Left hindlimb (tissue), 1 donor: ENCODE measurements at regions not wholly inside any gene's neighbourhood (a gene's known extent, or its start where the extent isn't known, plus 50 kb on each side); places are given as distances from the start of the nearest gene placed in this dataset.

ENCODE experiments used
- DNase-seq: peaks from one replicate; pipeline ENCODE4 v3.0.0-alpha.2; 2018

DNA sequence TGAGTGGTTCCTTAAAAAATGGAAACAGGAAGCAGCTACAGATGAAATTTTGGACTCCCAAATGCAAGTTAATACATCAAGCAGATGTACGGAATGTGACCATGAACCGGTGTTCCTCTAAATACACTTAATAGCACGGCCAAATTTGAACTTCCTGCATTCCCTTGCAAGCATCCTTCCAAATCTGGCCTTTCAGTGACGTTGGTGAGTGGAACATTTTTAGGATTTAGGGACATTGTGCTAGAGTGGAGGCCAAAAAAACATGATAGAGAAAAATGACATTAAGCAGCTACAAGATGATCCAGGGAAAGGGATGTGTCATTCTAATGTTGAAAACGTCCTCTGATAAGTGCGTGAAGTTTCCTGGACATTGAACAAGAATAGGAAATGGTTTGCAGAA lies 62.1 kb downstream of the CTAGE1 start:
- DNase-seq, result no peak

- DNase-seq, result no peak
These were observed 62.6 kb downstream of the CTAGE1 start for GRCh38 chr18:22355069-22355468.

GRCh38 chr18:22349966-22350365 lies 67.7 kb downstream of the CTAGE1 start:
- no peak for DNase-seq

- DNase-seq, result no peak
These were observed 68.3 kb downstream of the CTAGE1 start for GRCh38 chr18:22349317-22349898.

GRCh38 chr18:22348521-22349316 lies 69.0 kb downstream of the CTAGE1 start:
- no peak for DNase-seq

- no peak for DNase-seq
These were observed 69.9 kb downstream of the CTAGE1 start for GRCh38 chr18:22347606-22348511.

- no peak for DNase-seq
These were observed 70.6 kb downstream of the CTAGE1 start for GRCh38 chr18:22346953-22347605.

- DNase-seq, result no peak
These were observed 71.2 kb downstream of the CTAGE1 start for GRCh38 chr18:22346401-22346952.

GRCh38 chr18:22345718-22346117 lies 72.0 kb downstream of the CTAGE1 start:
- DNase-seq, result no peak

DNA sequence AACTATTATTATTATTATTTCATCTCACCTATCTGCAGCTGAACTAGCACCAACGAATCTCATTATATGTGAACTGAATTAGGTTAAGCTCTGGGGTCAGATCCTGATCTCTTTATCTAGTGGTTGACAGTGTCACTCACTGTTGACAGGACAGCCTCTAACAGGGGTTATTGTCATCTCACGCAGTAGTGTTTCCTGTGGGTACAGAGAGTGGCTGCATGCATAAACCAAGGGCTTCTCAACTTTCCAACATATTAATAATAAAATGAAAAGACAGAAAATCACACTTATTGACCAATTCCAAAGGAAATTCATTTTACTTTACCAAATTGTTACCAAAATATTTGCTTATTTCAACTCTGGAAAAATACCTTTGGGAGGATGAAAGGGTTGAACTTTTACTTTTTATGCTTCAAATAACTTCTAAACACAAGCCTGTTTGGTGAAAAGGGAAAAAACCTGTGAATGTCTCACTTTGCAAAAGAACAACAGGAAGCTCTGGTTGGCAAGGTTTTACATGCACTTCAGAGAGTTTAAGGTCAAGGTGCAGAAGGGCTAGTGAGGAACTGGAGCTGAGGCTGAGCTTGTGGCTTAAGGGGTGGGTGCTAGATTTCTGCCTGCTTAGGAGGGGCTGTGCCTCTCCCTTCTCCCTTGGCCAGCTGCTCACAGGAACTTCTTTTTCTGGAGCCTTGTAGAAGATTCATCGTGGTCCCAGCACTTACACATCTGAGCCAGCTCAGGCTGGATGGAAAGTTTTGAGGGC lies 72.6 kb downstream of the CTAGE1 start:
- DNase-seq, result no peak

DNA sequence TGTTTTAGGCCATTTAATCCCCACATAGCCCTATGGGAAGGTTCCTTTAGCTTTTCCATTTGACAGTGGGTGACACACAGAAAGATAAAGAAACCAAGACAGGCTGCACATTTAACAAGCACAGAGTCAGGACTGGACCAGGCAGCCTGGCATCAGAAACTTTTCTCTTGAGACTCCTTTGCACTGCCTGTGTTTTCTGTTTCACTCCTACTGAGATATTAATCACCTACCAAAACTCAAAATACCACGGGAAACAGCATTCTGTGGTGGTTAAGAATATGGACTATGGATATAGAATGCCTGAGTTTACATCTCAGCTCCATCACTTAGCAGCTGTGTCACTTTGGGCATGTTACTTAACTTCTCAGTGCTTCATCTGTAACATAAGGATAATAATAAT lies 73.3 kb downstream of the CTAGE1 start:
- DNase-seq, result no peak

DNA sequence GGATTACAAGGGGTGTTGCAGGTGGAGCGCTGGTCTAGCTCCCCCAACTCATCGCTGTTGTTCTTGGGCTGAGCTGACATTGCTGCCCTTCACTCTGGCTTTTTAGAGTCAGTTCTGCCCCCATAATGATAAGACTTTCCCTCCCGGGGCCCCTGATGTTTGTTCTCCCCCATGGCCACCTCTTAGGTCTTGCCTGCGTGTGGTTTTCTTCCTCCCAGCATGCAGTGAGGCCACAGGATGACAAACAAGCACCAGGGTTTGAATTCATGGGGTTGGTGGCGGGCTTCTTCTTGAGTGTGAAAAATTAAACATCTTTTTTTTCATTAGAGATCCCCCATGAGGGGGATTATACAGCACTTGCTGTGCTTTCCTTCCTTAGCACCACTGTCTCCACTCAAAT lies 74.1 kb downstream of the CTAGE1 start:
- DNase-seq, result no peak

DNA sequence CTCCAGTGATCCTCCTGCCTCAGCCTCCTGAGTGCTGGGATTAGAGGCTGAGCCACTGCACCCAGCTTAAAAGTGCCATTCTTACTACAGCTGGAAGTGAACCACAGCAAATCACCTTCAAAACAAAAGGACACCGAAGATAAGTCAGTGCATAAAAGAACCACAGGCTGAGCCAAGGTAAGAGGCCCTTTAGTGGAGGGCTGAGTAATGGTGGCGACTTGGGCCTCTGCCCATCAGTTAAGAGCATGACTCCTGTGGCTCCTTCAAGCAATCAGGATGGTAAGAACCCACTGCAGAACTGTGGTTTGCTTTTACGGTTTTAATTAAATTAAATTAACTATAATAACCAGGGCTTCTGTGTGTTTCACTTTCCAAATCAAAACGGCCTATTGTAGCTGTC lies 75.1 kb downstream of the CTAGE1 start:
- DNase-seq, result no peak

GRCh38 chr18:22340331-22340730 lies 77.4 kb downstream of the CTAGE1 start:
- DNase-seq, result no peak

DNA sequence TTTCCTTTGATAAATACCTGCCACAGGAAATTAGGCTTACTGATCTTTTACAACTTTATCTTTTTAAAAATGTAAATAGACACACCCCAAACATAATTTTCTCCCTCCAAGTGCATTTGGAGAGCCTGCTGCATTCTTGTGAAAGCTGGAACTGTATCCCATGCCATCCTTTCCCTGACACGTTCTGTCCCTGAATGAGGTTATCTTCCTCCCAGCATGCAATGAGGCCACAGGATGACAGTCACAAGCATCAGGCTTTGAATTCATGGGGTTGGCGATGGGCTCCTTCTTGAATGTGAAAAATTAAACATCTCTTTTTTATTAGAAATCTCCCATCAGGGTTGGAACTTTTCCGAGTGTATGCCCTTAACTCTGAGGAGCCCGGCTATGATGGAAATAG lies 77.8 kb downstream of the CTAGE1 start:
- DNase-seq, result no peak

DNA sequence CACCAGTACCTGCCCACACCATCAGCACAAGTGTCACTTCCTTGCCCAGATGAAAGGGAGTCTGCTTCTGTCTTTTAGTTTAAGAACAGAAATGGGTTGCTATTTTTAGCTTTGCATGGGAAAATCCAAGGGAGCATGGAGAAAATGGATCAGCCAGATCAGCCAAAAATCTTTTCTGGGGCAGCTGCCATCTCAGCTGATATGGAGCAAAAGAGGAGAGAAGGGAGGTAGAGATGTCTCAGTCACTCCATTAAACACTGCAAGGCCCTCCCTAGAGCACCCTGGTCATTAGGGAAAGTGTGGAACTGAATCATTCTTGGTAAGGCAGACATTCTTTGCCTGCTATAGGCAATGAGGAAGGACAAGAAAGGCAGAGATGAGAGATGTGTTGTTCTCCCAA lies 79.9 kb downstream of the CTAGE1 start:
- no peak for DNase-seq

- DNase-seq, result no peak
These were observed 80.4 kb downstream of the CTAGE1 start for GRCh38 chr18:22337306-22337705.

- no peak for DNase-seq
These were observed 81.3 kb downstream of the CTAGE1 start for GRCh38 chr18:22336406-22336805.

GRCh38 chr18:22335731-22336198 lies 82.0 kb downstream of the CTAGE1 start:
- DNase-seq, result no peak

DNA sequence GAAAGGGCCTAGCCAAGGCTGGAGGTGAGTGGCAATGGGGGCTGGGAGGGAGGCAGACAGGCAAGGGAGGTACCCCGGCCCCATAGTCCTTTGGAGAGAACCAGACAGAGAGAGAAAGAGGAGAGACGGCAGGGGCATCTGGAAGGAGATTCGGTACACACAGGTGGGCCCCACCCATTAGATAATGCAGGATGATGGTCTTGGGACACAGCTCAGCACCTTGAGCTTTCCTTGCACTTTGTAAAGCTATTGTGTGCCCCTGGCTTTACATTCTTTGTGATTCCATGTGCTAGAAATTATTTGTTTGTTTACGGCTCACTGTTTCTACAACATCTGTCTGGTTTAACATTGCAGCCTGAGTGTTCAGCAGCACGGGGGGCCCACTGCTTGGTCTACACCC lies 83.1 kb downstream of the CTAGE1 start:
- DNase-seq, result no peak

DNA sequence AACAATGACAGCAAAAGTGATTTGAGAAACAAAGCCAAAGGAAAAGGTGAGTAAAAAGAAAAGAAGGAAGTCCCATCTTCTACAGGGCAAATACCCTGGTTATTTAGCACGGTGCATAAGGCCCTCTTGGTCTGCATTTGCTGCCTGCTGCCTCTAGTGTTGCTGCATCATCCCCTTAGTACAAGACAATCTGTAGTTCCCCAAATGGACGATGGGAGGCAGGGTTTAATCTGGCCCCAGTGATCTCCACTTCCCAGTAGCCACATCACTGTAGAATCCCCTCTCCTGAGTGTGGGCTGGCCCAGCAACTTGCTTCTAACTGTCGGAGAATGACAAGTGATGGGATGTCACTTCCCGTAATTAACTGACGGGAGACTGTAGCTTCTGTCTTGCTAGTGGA lies 85.1 kb downstream of the CTAGE1 start:
- no peak for DNase-seq

GRCh38 chr18:22330508-22330907 lies 87.2 kb downstream of the CTAGE1 start:
- DNase-seq, result no peak
